ENCODE measurements at regions not wholly inside any gene's neighbourhood (a gene's known extent, or its start where the extent isn't known, plus 50 kb on each side); places are given as distances from the start of the nearest gene placed in this dataset.

GRCh38 chr2:120999377-121000097 lies 263.9 kb downstream of the GLI2 start:
- no peak for DNase-seq

GRCh38 chr2:121000804-121001203 lies 265.1 kb downstream of the GLI2 start:
- no peak for DNase-seq

DNA sequence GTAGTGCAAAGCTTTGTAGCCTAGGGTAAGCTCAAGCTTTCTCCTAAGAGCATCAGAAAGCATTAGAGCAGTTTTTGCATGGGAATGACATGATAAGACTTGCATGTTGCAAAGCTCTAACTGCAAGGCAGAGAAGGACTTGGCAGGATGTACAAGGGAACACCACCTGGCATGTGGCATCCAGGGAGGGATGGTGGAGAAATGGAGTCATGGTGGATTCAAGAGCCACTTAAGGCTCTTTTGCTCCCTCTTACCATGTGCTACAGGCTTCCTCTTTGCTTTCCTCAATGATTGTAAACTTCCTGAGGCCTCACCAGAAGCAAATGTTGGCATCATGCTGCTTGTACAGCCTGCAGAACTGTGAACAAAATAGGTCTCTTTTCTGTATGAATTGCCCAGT lies 266.0 kb downstream of the GLI2 start:
- no peak for DNase-seq

DNA sequence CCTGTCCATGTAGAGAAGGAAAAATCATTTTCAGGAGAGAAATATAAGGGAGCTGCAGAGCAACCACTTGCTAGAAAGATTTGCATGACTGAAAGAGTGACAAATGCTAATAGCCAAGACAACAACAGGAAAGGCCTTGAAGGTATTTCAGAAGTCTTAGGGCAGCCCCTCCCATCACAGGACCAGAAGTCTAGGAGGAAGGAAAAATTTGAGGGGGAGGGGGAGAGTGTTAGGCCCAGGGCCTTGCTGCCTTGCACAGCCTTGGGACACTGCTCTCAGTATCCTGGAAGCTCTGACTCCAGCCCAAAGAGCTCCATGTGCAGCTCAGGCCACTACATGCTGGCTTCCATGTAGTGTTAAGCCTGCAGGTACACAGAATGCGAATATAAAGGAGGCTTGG lies 266.9 kb downstream of the GLI2 start:
- no peak for DNase-seq

- no peak for DNase-seq
Measured at GRCh38 chr2:121003391-121003790, 267.7 kb downstream of the GLI2 start.

DNA sequence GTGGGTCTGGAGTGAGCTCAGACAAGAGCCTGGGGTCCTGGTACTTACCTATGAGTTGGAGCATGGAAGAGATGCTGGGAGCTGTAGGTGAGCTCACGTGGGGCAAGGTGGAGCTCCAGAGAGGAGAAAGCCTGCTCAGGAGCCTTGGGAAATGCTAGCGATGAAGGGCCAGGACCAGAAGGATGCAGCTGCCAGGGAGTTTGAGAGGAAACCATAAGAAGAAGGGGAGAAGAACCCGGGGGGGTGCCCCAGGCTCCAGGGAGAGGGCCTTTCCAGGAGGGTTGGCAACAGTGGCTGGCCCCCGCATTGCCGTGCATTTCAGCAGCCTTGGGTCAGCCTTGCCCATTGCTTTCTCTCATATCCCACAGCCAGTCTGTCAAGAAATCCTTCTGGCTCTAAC lies 268.7 kb downstream of the GLI2 start:
- DNase-seq = no peak

GRCh38 chr2:121004950-121005349 lies 269.3 kb downstream of the GLI2 start:
- DNase-seq = no peak

DNA sequence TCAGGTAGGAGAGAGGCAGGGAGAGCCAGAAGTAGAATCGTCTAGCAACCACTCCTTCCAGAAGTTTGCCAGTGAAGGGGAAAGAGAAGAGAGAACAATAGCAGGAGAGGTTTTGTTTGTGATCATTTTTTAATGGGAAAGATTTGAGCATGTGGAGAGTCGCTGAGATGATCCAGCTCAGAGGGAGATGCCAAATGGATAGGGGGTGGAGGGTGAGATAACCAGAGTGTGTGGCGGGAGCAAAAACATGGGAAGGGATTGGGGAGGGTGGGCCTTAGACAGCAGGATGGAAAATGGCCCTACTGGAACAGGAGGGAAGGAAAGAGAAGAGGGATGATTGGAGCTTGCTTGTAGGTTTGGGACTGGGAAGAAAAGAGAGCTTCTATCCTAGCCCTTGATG lies 269.8 kb downstream of the GLI2 start:
- DNase-seq = no peak

GRCh38 chr2:121006743-121007489 lies 271.2 kb downstream of the GLI2 start:
- no peak for DNase-seq

DNA sequence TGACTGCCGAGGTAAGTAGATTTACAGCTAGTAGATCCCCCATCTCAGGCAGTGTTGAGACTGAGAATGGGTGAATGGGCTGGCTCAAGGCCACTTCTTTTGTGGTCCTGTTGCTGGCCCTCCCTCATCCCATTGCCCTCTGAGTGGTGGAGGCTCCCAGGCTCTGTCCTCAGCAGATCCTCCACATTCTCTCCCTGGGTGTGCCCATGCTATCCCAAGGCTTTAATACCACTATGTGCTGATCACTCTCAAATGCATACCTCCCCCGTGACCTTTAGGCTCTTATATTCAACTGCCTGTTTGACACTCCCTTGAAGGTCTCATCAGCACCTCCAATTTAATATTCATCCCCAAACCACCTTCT lies 271.8 kb downstream of the GLI2 start:
- DNase-seq = no peak

GRCh38 chr2:121008975-121009374 lies 273.3 kb downstream of the GLI2 start:
- no peak for DNase-seq

GRCh38 chr2:121010998-121011397 lies 274.0 kb downstream of the TFCP2L1 start:
- DNase-seq = no peak

DNA sequence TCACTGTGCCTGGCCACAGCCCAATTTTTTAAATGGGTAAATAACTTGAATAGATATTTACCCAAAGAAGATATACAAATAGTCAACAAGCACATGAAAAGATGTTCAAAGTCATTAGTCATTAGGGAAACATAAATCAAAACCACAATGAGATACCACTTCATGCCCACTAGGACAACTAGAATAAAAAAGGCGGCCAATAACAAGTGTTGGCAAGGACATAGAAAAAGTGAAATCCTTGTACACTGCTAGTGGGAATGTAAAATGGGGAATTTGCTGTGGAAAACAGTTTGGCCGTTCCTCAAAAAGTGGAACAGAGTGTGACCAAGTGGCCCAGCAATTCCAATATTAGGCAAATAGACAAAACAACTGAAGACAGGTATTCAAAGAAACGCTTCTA lies 270.1 kb downstream of the TFCP2L1 start:
- DNase-seq = no peak

DNA sequence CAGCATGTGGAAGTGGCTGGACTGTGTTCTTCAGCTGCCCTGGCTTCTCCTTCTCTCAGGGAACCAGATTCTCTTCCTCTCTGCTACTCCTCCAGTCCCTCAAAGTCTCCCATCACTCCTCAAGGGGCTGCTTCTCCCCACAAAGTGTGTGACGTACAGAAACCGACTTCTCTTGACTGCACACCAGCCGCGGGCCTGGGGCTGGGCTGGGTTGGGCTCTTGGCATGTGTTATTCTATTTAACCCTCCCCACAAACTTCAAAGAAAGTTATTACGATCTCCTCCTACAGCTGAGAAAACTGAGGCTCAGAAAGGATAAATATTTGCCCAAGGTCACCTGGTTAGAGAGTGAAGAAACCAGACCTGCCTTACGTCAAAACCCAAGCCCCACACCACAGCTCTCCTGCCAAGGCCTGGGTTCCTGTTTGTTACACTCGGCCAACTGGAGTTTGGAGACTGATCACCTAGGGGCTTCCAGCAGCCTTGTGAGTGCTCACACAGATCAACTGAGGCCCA lies 269.0 kb downstream of the TFCP2L1 start:
- DNase-seq = no peak

DNA sequence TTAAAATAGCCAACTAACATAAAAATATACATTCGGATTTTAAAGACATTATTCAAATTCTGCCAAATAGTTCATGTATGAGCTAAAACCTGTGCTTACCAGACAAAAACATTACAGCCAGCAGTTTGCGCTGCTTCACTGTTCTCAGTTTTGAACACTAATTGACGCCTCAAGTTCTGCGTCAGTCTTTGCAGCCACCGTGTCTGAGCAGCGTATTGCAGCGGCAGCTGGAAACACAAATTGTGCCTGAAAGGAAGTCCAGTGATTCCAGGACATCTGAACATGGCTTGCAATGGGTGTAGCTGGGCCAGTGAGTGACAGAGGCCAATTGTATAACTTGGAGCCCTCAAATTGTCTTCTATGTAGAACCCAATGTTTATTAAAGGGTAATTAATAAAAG lies 267.6 kb downstream of the TFCP2L1 start:
- DNase-seq = no peak

DNA sequence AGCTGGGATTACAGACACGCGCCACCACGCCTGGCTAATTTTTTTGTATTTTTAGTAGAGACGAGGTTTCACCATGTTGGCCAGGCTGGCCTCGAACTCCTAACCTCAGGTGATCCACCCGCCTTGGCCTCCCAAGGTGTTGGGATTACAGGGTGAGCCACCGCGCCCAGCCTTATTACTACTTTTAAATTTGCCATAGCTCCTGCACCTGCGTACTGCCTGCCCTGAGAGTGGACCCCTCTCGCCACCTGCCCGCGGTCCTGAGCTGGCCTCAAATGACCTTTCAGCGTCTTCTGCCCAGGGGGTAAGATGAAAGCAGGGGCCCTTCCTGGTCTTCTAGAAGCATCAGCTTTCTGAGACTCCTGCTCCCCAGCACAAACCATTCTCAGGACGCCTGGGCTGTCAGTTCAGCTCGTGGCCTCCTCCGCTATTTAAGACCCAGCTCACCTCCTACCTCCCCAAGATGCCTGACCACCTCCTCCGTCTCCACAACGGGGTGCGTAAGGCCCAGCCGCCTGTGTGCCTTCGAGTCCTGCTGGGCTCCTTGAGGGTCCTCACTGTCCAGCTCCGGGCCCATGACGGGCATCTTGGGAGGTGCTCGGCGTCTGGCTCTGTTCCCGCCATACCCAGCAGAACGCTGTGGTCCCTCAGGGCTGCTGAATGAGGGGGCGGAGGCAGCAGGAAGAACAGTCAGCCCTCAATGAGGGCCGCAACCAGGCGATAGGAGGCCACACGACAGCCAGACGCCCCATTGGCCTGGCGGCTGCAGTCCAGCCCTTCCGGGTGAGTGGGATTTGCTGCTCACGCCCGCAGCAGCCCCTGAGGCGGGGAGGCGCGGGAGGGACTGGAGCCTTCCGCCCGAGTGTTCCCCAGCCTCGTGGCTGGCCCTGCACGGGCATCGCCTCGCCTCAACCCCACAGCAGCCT lies 266.6 kb downstream of the TFCP2L1 start:
- no peak for DNase-seq

DNA sequence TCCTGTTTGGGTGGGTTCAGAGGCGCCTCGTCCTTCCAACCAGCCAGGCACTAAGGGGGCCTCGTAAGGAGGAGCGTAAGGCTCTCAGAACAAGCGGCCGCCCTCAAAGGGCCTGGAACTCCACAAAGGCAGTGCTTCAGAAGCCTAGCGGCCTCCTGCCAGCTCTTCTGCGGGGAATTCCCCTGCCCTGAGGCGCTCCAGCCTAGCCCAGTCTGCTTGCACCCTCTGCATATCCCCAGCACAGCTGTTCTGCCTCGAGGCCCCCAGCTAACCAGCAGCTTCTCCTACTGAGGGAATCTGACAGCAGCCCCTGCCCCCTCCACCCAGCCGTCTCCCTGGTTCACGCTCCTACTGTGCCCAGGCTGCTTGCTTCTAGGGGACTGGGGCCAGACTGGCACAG lies 265.9 kb downstream of the TFCP2L1 start:
- no peak for DNase-seq

DNA sequence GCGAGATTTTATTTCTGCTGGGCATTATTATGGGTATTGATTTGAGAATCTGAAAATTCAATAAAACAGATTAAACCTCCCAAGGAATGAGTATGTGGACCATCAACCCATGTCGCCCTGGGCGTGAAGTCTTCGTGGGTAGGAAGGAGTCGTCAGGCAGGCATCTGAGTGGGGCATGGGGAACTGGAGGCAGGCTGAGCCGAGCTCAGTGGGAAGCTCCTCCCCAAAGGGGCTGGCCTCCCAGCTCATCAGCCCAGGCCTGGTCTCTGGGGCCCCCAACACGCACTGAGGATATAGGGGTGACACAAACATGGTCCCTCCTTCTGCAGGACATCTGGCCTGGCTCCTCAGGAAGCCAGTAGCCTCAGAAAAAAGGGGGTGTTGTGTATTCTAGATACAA lies 265.2 kb downstream of the TFCP2L1 start:
- no peak for DNase-seq

DNA sequence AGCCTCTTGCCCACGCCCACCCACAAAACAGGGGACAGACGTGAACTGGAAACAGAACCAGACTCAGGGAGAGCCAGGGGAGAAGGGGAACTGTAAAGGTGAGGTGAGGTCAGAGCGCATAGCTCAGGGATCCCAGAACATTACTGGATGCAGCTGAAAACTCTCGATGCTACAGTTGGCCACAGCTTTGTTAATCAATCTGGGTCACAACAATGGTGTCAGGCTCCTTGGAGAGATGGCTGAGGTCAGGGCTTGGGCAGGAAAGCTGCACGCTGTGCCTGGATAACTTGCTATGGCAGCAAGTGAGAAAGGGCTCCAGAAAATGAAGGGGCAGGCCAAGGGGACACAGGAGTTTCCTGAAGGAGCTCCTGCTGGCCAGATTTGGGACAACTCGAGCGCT lies 263.3 kb downstream of the TFCP2L1 start:
- DNase-seq = no peak

GRCh38 chr2:121028577-121028976 lies 256.4 kb downstream of the TFCP2L1 start:
- DNase-seq = no peak

GRCh38 chr2:121030523-121030922 lies 254.5 kb downstream of the TFCP2L1 start:
- no peak for DNase-seq

DNA sequence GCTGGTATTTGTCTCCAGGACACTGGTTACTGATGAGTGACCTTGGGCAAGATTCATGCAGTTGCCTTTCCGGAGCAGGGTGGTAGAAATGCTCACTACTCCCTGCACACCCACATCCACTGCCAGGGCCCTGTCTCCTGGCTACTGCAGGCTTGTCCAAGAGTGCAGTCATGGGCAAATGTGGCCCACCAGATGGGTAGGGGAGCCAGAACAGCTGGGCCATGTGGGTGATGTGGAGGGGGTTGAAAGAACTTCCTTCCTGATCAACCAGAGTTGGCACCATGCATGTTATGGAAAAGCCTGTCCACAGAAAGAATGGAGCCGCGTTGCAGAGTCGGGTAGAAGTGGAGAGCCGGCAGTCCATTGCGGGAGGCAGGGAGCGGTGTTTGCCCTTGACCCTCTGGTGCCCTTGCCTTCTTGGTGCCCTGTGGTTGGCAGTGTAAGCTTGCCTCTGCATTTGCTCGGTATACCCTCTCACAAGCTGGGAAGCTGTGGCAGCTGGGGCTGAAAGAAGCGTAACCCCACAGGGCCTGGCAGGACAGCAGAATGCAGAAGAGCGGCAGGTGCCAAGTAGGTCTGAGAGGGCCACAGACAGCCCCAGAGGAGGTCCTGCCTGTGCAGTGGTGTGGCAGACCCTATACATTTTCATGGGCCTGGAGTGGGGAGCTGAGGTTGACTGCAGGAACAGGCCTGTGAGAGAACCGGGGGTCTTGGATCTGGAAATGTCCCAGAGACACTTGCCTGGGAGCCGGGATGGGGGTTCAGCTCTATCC lies 253.2 kb downstream of the TFCP2L1 start:
- no peak for DNase-seq

Data from activated CD4-positive, alpha-beta T cell treated with anti-CD3 and anti-CD28 coated beads, Interleukin-2, amount 50 U/mL, for 48 hours (primary cell).